ENCODE measurements at regions not wholly inside any gene's neighbourhood (a gene's known extent, or its start where the extent isn't known, plus 50 kb on each side); places are given as distances from the start of the nearest gene placed in this dataset.

DNA sequence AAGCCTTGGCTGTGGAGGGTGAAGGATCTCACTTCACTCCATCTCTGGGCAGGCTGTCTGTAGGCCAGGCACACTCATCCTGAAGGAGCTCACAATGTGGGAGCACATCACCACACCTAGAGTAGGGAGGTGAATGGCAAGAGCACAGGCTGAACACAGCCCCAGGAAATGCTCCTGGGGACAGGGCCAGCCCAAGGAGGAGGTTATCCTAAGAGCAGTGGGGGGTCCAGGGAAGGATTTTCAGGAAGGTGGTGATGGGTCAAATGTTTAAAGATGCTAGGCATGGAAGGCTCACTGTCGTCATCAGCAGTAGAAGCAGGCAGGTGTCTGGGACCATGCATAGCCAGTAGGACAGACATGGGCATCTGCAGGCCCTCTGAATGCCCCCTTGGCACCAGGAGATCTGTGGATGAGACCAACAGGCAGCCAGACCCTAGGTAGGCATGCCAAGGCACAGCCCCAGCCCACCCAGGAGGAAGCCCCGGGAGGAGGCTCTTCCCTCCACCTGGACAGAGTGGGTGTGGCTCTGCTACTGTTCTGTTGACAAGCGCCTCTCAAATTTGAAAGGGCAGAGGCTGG, 91.7 kb upstream of the RAB6C start:
- no peaks in the 10 kb centered on the region for H3K9me3 ChIP-seq
- intact Hi-C loops (cut with DNase I; ENCODE audit: low total_unique reads) (no loop called here), in situ Hi-C loops (cut with MboI; ENCODE audit: low sequenced_read_pairs in 4 of 4) (no loop called here)
- DNase-seq = no peak
- no peaks in the 10 kb centered on the region for H3K4me1 ChIP-seq
- no peaks in the 10 kb centered on the region for H3K27me3 ChIP-seq
- no peaks in the 10 kb centered on the region for H3K36me3 ChIP-seq
- no peak overlapping the region for H3K4me3 ChIP-seq
- no peak overlapping the region for H3K27ac ChIP-seq
- no peak for ATAC-seq
- TF ChIP-seq, protein P1, sequence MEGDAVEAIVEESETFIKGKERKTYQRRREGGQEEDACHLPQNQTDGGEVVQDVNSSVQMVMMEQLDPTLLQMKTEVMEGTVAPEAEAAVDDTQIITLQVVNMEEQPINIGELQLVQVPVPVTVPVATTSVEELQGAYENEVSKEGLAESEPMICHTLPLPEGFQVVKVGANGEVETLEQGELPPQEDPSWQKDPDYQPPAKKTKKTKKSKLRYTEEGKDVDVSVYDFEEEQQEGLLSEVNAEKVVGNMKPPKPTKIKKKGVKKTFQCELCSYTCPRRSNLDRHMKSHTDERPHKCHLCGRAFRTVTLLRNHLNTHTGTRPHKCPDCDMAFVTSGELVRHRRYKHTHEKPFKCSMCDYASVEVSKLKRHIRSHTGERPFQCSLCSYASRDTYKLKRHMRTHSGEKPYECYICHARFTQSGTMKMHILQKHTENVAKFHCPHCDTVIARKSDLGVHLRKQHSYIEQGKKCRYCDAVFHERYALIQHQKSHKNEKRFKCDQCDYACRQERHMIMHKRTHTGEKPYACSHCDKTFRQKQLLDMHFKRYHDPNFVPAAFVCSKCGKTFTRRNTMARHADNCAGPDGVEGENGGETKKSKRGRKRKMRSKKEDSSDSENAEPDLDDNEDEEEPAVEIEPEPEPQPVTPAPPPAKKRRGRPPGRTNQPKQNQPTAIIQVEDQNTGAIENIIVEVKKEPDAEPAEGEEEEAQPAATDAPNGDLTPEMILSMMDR (IDR thresholded peaks at IDR 0.05 in 4 of 5, conservative IDR thresholded peaks at IDR 0.05 in 1 of 5) = no peak
- no peak for TF ChIP-seq POLR2A (IDR thresholded peaks at IDR 0.05)

DNA sequence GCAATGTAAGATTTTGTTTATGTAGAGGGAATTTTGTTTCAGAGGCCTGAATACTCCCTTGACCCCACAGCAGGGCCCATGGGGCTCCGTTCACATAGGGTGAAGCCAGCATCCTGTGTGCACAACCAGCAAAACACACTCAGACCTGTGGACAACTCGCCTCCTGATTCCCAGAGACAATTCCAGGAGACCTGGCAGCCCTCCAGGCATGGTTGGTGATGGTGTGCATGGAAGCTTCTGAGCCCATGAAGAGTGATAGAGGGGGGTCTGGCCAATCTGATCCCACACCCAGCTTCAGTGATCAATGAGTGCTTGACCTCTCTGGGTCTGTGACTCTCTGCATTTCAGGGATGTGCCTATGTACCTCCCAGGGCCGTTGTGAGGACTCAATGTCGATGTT, 91.0 kb upstream of the RAB6C start:
- H3K36me3 ChIP-seq = no peaks in the 10 kb centered on the region
- intact Hi-C loops (cut with DNase I; ENCODE audit: low total_unique reads) (no loop called here), in situ Hi-C loops (cut with MboI; ENCODE audit: low sequenced_read_pairs in 4 of 4) (no loop called here)
- no peak for DNase-seq
- H3K27me3 ChIP-seq = no peaks in the 10 kb centered on the region
- no peaks in the 10 kb centered on the region for H3K9me3 ChIP-seq
- ATAC-seq = no peak
- no peak overlapping the region for H3K27ac ChIP-seq
- TF ChIP-seq, protein P1 (IDR thresholded peaks at IDR 0.05 in 4 of 5, conservative IDR thresholded peaks at IDR 0.05 in 1 of 5) = no peak
- TF ChIP-seq POLR2A (IDR thresholded peaks at IDR 0.05) = no peak
- H3K4me3 ChIP-seq = no peak overlapping the region
- no peaks in the 10 kb centered on the region for H3K4me1 ChIP-seq

DNA sequence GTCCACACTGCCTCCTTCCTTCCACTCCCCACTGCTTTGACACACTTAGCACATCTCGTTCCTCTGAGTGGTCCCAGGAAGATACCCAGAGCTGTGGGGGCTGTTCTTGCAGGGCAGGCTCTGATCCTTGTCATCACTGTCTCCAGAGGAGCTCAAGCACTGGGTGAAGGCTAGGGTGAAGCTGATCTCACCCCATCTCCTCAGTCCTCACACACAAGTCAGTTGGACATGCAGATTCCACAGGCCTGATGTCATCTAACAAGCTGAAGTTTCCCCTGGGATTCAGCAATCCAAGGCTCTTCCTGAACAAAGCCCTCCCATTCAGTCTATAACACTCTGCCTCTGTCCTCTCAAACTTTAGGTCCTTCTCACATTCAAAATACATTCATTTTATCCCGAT, 90.6 kb upstream of the RAB6C start:
- Histone ChIP-seq H3K4me3 (no peak overlapping the region), H3K36me3 (no peaks in the 10 kb centered on the region), H3K27ac (no peak overlapping the region), H3K4me1 (no peaks in the 10 kb centered on the region), H3K9me3 (no peaks in the 10 kb centered on the region), H3K27me3 (no peaks in the 10 kb centered on the region)
- ATAC-seq (no peak), DNase-seq (no peak)
- TF ChIP-seq, protein P1 (IDR thresholded peaks at IDR 0.05 in 4 of 5, conservative IDR thresholded peaks at IDR 0.05 in 1 of 5) = no peak
- no peak for TF ChIP-seq POLR2A (IDR thresholded peaks at IDR 0.05)
- in situ Hi-C loops (cut with MboI; ENCODE audit: low sequenced_read_pairs in 4 of 4) (no loop called here), intact Hi-C loops (cut with DNase I; ENCODE audit: low total_unique reads) (no loop called here)

DNA sequence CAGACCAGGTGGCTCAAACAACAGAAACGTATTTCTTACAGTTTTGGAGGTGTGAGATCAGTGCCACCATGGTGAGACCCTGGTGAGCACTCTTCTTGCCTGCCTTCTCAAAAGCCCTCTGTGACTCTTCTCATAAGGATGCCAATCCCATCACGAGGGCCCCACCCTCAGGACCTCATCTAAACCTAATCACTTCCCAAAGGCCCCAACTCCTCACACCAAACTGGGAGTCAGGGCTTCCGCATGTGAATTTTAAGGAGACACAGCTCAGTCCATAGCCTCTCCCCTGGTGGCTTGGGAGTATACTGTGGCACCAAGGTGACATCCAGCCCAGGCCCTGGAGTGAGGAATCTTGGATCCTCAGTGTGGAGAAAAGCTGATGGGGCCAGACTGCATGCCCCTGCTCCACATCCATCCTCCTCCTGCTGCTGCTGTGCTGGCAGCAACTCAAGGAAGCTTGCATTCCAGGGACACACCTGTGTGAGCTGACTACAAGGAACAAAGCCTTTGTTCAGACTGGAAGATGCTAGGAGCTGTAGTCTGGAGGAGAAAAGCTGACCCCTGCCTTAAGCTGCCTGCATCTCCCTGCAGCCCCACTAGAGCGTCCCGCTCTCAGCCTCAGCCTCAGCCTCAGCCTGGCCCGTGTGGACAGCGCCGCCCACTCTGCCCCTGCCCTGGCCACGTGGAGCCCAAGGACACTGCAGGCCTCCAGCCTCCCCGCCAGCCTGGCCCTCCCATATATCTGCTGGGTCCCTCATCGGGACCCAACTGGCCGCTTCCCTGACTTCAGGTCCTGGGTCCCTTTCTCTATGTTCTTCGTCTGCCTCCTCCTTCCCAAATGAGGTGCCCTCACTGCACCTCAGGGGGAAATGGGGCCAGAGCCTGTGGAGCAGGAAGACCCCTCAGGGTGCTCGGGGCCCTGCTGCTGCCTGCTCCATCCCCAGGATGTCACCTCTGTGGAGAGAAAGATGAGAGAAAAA, 87.8 kb upstream of the RAB6C start:
- intact Hi-C loops (cut with DNase I; ENCODE audit: low total_unique reads) = no loop called here
- no peak for DNase-seq
- ATAC-seq = no peak

More for the DNA sequence above, 87.8 kb upstream of the RAB6C start:
- in situ Hi-C loops (cut with MboI; ENCODE audit: low sequenced_read_pairs in 4 of 4) = no loop called here
- H3K4me1 ChIP-seq = no peaks in the 10 kb centered on the region
- TF ChIP-seq, protein P1 (IDR thresholded peaks at IDR 0.05 in 4 of 5, conservative IDR thresholded peaks at IDR 0.05 in 1 of 5) = no peak
- TF ChIP-seq POLR2A (IDR thresholded peaks at IDR 0.05) = no peak
- H3K36me3 ChIP-seq = no peaks in the 10 kb centered on the region
- no peak overlapping the region for H3K27ac ChIP-seq
- H3K4me3 ChIP-seq = no peak overlapping the region
- no peaks in the 10 kb centered on the region for H3K27me3 ChIP-seq
- no peaks in the 10 kb centered on the region for H3K9me3 ChIP-seq
